ENCODE measurements at regions not wholly inside any gene's neighbourhood (a gene's known extent, or its start where the extent isn't known, plus 50 kb on each side); places are given as distances from the start of the nearest gene placed in this dataset.

DNA sequence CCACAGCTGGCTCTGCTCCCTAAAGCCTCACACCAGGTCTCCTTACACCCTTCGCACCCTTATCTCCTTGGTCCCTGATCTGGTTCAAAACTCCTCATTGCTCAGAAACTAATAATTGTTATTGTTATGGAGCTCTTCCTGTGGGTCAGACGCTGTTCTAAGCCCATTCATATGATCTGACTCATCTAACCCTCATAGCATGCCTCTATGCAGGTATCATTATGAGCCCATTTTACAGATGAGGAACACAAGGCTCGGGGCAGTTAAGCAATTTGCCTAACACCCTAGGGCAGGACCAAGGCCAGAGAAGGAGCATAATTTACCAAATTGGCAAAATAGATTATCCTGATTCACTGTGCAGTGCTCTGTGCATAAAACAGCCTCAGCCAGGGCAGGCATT, 51.8 kb upstream of the CCDC167 start:
- Histone ChIP-seq H3K4me3 (replicated peaks in 1 of 4; ENCODE audit: control extremely low read depth in 1 of 4, insufficient read depth in 1 of 4, low read depth in 3 of 4, low read length in 4 of 4) (no peak overlapping the region), H3K4me2 (ENCODE audit: extremely low read depth, insufficient read depth, low read length) (no peak overlapping the region), H4K20me1 (ENCODE audit: control insufficient read depth, extremely low read depth, insufficient read depth, low read length) (no peaks in the 10 kb centered on the region), H3K27me3 (ENCODE audit: control insufficient read depth, insufficient read depth, low read length) (peaks cover 8% of the 10 kb centered on the region), H3K9ac (ENCODE audit: insufficient read depth, low read length) (no peak overlapping the region), H2AFZ (ENCODE audit: low read length) (no peak overlapping the region), H3K27ac (ENCODE audit: insufficient read depth, low read length) (no peak overlapping the region), H3K9me3 (ENCODE audit: control insufficient read depth, insufficient read depth, low read depth, low read length) (no peaks in the 10 kb centered on the region), H3K4me1 (ENCODE audit: control insufficient read depth, extremely low read depth, insufficient read depth, low read length) (peaks cover 17% of the 10 kb centered on the region), H3K36me3 (ENCODE audit: control insufficient read depth, insufficient read depth, low read length) (no peaks in the 10 kb centered on the region), H3K79me2 (ENCODE audit: control insufficient read depth, insufficient read depth, low read length) (no peaks in the 10 kb centered on the region)
- no peak for DNase-seq (ENCODE audit: low read depth in 2 of 2)
- TF ChIP-seq, protein P1, sequence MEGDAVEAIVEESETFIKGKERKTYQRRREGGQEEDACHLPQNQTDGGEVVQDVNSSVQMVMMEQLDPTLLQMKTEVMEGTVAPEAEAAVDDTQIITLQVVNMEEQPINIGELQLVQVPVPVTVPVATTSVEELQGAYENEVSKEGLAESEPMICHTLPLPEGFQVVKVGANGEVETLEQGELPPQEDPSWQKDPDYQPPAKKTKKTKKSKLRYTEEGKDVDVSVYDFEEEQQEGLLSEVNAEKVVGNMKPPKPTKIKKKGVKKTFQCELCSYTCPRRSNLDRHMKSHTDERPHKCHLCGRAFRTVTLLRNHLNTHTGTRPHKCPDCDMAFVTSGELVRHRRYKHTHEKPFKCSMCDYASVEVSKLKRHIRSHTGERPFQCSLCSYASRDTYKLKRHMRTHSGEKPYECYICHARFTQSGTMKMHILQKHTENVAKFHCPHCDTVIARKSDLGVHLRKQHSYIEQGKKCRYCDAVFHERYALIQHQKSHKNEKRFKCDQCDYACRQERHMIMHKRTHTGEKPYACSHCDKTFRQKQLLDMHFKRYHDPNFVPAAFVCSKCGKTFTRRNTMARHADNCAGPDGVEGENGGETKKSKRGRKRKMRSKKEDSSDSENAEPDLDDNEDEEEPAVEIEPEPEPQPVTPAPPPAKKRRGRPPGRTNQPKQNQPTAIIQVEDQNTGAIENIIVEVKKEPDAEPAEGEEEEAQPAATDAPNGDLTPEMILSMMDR (conservative IDR thresholded peaks at IDR 0.05 in 1 of 2, IDR thresholded peaks at IDR 0.05 in 1 of 2; ENCODE audit: low read depth in 1 of 2, low read length in 2 of 2): no peak
- no peak for TF ChIP-seq EZH2 (IDR thresholded peaks at IDR 0.05; ENCODE audit: low read length, missing control alignments)

DNA sequence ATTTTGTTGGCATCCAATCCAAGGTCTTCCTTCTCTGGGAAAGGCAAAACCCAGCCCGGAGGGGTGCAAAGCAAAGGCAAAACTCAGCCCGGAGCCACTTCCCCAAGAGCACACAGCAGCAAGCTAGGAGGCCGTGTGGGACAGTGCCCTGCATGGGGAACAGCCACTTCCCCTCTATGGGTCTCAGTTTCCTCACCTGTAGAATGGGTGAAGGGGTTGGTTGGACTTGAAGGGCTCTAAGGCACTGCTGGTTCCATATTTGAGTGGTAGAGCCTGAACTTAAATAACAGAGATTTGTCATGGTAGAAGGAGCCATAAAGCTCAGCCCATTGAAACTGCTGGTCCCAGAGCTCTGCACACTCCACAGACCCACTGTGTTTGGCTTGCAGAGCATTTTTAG, 51.3 kb upstream of the CCDC167 start:
- H3K4me2 ChIP-seq (ENCODE audit: extremely low read depth, insufficient read depth, low read length): no peak overlapping the region
- H3K4me3 ChIP-seq (replicated peaks in 1 of 4; ENCODE audit: control extremely low read depth in 1 of 4, insufficient read depth in 1 of 4, low read depth in 3 of 4, low read length in 4 of 4): no peak overlapping the region
- no peaks in the 10 kb centered on the region for H3K79me2 ChIP-seq (ENCODE audit: control insufficient read depth, insufficient read depth, low read length)
- no peaks in the 10 kb centered on the region for H4K20me1 ChIP-seq (ENCODE audit: control insufficient read depth, extremely low read depth, insufficient read depth, low read length)
- H3K4me1 ChIP-seq (ENCODE audit: control insufficient read depth, extremely low read depth, insufficient read depth, low read length): peaks cover 17% of the 10 kb centered on the region
- DNase-seq (ENCODE audit: low read depth in 2 of 2): no peak
- peaks cover 8% of the 10 kb centered on the region for H3K27me3 ChIP-seq (ENCODE audit: control insufficient read depth, insufficient read depth, low read length)
- no peaks in the 10 kb centered on the region for H3K36me3 ChIP-seq (ENCODE audit: control insufficient read depth, insufficient read depth, low read length)
- H2AFZ ChIP-seq (ENCODE audit: low read length): no peak overlapping the region
- no peaks in the 10 kb centered on the region for H3K9me3 ChIP-seq (ENCODE audit: control insufficient read depth, insufficient read depth, low read depth, low read length)
- TF ChIP-seq, protein P1 (conservative IDR thresholded peaks at IDR 0.05 in 1 of 2, IDR thresholded peaks at IDR 0.05 in 1 of 2; ENCODE audit: low read depth in 1 of 2, low read length in 2 of 2): no peak
- no peak for TF ChIP-seq EZH2 (IDR thresholded peaks at IDR 0.05; ENCODE audit: low read length, missing control alignments)
- no peak overlapping the region for H3K27ac ChIP-seq (ENCODE audit: insufficient read depth, low read length)
- H3K9ac ChIP-seq (ENCODE audit: insufficient read depth, low read length): no peak overlapping the region

DNA sequence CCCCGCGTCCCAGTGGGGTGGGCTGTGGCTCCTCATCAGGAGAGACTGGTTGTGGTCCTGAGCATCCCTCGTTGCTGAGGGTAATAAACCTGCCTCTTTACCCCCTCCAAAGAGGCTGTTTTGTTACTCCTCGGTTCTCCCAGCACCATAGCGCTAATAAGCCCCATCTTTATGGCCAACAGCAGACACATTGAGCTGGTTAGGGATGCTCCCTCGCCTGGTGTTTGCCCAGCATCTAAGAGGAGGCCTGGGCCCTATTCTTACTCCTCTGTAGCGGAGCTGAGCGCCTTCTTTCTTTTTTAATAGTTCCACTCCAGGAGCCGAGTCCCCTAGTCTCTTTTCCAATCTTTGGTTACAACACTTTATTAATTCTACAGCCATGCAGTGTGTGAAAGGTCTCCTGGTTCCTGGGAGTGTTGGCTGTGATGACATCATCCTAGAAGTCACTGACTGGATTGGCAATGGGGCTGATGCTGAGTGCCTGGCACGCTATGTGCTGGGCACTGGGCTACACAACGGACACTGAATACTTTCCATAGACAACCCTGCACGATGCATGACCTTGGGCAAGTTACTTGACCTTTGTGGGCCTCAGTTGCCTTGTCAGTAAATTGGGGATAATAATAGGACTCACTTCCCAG, 50.6 kb upstream of the CCDC167 start:
- Histone ChIP-seq H3K36me3 (ENCODE audit: control insufficient read depth, insufficient read depth, low read length) (no peaks in the 10 kb centered on the region), H4K20me1 (ENCODE audit: control insufficient read depth, extremely low read depth, insufficient read depth, low read length) (no peaks in the 10 kb centered on the region), H3K9ac (ENCODE audit: insufficient read depth, low read length) (no peak overlapping the region), H2AFZ (ENCODE audit: low read length) (no peak overlapping the region), H3K27me3 (ENCODE audit: control insufficient read depth, insufficient read depth, low read length) (peaks cover 6% of the 10 kb centered on the region), H3K79me2 (ENCODE audit: control insufficient read depth, insufficient read depth, low read length) (no peaks in the 10 kb centered on the region), H3K27ac (ENCODE audit: insufficient read depth, low read length) (no peak overlapping the region), H3K4me3 (replicated peaks in 1 of 4; ENCODE audit: control extremely low read depth in 1 of 4, insufficient read depth in 1 of 4, low read depth in 3 of 4, low read length in 4 of 4) (no peak overlapping the region), H3K9me3 (ENCODE audit: control insufficient read depth, insufficient read depth, low read depth, low read length) (no peaks in the 10 kb centered on the region), H3K4me1 (ENCODE audit: control insufficient read depth, extremely low read depth, insufficient read depth, low read length) (peaks cover 17% of the 10 kb centered on the region), H3K4me2 (ENCODE audit: extremely low read depth, insufficient read depth, low read length) (no peak overlapping the region)
- DNase-seq (ENCODE audit: low read depth in 2 of 2): peak; percentile 72 to 78
- no peak for TF ChIP-seq EZH2 (IDR thresholded peaks at IDR 0.05; ENCODE audit: low read length, missing control alignments)
- TF ChIP-seq, protein P1 (conservative IDR thresholded peaks at IDR 0.05 in 1 of 2, IDR thresholded peaks at IDR 0.05 in 1 of 2; ENCODE audit: low read depth in 1 of 2, low read length in 2 of 2): no peak

Measured in fibroblast of lung (primary cell).